Urinary bladder (tissue), 3 donors: ENCODE measurements at regions not wholly inside any gene's neighbourhood (a gene's known extent, or its start where the extent isn't known, plus 50 kb on each side); places are given as distances from the start of the nearest gene placed in this dataset.

Experiments used
- DNase-seq: peaks from one replicate; pipeline ENCODE4 v3.0.0-alpha.2; 2015; ENCODE audit errors: extremely low spot score
- H3K27ac ChIP-seq: one replicate; pipeline ENCODE4 v1.5.1; 2013; ENCODE audit warnings: low read depth, mild to moderate bottlenecking, moderate library complexity
- H3K36me3 ChIP-seq: one replicate; pipeline ENCODE4 v1.6.1; 2013; ENCODE audit warnings: mild to moderate bottlenecking, moderate library complexity; ENCODE audit not compliant: insufficient read depth
- H3K4me1 ChIP-seq: one replicate; pipeline ENCODE4 v1.6.1; 2013; ENCODE audit warnings: mild to moderate bottlenecking, moderate library complexity; ENCODE audit not compliant: insufficient read depth
- H3K4me3 ChIP-seq: one replicate; pipeline ENCODE4 v1.5.1; 2013; ENCODE audit warnings: low read depth, low read length
- WGBS: extraction: QIAGEN DNeasy Blood & Tissue Kit; methylation state at CpG from one replicate; pipeline ENCODE4 v1.1.7; 2013; 5-methylcytosine and 5-hydroxymethylcytosine counted together
- donor health status: healthy with polysubstance abuse.
- donor health status: healthy.

DNA sequence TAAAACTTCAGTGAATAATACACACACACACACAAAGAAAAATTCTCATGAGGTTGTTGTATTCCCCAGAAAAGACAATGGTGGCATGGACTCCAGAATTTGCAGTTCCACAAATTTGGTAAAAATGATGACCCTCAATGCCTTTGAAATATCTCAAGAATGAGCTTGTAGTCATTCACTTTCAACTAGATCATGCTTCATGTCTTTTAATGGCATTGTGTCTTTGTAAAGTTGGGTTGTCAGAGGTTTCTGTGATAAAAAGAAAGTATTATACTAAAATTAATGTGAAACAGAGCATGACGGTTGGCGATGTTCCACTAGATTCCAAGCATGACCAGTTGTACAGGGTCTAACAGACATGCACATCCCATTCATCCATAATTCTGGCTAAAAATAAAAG, 685.0 kb upstream of the FRG1 start:
- Histone ChIP-seq H3K4me1 (no peaks in the 10 kb centered on the region), H3K4me3 (no peak overlapping the region), H3K27ac (no peak overlapping the region), H3K36me3 (no peaks in the 10 kb centered on the region)
- no peak for DNase-seq
- 88% methylated on average over 2 of the region's 2 CpGs for WGBS

DNA sequence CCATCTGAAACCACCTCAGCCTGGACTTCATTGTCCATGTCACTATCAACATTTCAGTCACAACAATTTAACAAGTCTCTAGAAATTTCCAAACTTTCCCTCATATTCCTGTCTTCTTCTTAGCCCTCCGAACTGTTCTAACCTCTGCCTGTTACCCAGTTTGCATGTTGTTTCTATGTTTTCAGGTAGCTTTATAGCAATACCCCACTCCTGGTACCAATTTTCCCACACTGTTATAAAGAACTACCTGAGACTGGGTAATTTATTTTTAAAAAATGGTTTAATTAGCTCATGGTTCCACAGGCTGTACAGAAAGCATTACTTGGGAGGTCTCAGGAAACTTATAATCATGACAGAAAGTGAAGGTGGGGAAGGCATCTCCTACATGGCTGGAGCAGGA, 679.2 kb upstream of the FRG1 start:
- WGBS = 79% methylated on average over 1 of the region's 1 CpG
- Histone ChIP-seq H3K4me1 (no peaks in the 10 kb centered on the region), H3K4me3 (no peak overlapping the region), H3K27ac (no peak overlapping the region), H3K36me3 (no peaks in the 10 kb centered on the region)
- no peak for DNase-seq

- DNase-seq = no peak
- Histone ChIP-seq H3K4me1 (no peaks in the 10 kb centered on the region), H3K4me3 (no peak overlapping the region), H3K27ac (no peak overlapping the region), H3K36me3 (no peaks in the 10 kb centered on the region)
- WGBS = 88% methylated on average over 7 of the region's 7 CpGs
Measured at GRCh38 chr4:189265515-189265914, 675.2 kb upstream of the FRG1 start.

GRCh38 chr4:189267312-189267965, 673.2 kb upstream of the FRG1 start:
- Histone ChIP-seq H3K27ac (no peak overlapping the region), H3K4me3 (no peak overlapping the region), H3K36me3 (no peaks in the 10 kb centered on the region), H3K4me1 (no peaks in the 10 kb centered on the region)
- no peak for DNase-seq
- 84% methylated on average over 3 of the region's 3 CpGs for WGBS

GRCh38 chr4:189278597-189279165, 662.0 kb upstream of the FRG1 start:
- no peaks in the 10 kb centered on the region for H3K4me1 ChIP-seq
- no peaks in the 10 kb centered on the region for H3K36me3 ChIP-seq
- no peak overlapping the region for H3K4me3 ChIP-seq
- DNase-seq = no peak
- 45% methylated on average over 3 of the region's 3 CpGs for WGBS
- H3K27ac ChIP-seq = no peak overlapping the region

- H3K4me1 ChIP-seq = no peaks in the 10 kb centered on the region
- H3K4me3 ChIP-seq = no peak overlapping the region
- DNase-seq = no peak
- WGBS = 64% methylated on average over 11 of the region's 11 CpGs
- no peaks in the 10 kb centered on the region for H3K36me3 ChIP-seq
- no peak overlapping the region for H3K27ac ChIP-seq
Measured at GRCh38 chr4:189279188-189279587, 661.5 kb upstream of the FRG1 start.

DNA sequence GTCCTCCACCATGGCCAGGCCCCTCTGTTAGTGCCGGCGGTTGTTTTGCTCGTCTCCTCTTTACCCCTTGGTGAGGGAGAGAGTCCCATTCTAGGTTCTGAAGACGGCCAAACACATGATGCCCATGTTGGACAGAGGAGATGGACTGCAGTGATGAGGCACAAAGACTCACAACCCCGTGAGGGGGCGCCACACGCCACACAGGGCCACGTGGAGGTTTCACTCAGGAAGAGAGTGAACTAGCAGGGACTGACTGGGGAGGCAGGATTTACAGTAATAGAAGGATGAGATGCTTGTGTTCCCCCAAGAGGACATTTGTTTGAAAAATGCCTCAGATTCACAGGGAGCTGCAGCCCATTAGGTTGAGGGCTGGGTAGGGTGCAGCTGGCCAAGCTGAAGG, 655.3 kb upstream of the FRG1 start:
- Histone ChIP-seq H3K4me3 (no peak overlapping the region), H3K4me1 (no peaks in the 10 kb centered on the region), H3K36me3 (no peaks in the 10 kb centered on the region), H3K27ac (no peak overlapping the region)
- WGBS = 70% methylated on average over 8 of the region's 8 CpGs
- no peak for DNase-seq

DNA sequence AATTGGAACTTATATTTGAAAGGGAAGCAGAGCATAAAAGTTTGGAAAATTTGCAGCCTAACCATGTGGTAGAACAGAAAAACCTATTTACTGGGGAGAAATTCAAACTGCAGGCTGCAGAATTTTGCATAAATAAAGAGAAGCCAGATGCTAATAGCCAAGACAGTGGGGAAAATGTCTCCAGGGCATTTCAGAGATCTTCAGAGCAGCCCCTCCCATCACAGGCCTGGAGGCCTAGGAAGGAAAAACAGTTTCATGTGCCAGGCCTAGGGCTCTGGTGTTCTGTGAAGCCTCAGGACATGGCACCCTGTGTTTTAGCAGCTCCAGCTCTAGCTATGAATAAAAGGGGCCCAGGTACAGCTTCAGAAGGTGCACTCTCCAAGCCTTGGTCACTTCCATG, 648.7 kb upstream of the FRG1 start:
- Histone ChIP-seq H3K36me3 (no peaks in the 10 kb centered on the region), H3K4me3 (no peak overlapping the region), H3K27ac (no peak overlapping the region), H3K4me1 (no peaks in the 10 kb centered on the region)
- no peak for DNase-seq

DNA sequence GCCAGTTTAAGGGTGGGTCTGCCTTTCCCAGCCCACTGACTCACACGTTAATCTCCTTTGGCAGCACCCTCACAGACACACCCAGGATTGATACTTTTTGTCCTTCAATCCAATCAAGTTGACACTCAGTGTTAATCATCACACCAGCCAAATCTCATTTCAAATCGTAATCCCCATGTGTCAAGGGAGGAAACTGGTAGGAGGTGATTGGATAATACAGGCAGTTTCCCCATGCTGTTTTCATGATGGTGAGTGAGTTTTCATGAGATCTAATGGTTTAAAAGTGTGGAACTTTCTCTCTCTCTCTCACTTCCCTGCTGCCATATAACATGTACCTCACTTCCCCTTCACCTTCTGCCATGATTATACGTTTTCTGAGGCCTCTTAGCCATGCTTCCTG, 647.2 kb upstream of the FRG1 start:
- 39% methylated on average over 3 of the region's 3 CpGs for WGBS
- H3K4me1 ChIP-seq = no peaks in the 10 kb centered on the region
- no peak overlapping the region for H3K4me3 ChIP-seq
- no peaks in the 10 kb centered on the region for H3K36me3 ChIP-seq
- DNase-seq = no peak
- H3K27ac ChIP-seq = no peak overlapping the region

DNA sequence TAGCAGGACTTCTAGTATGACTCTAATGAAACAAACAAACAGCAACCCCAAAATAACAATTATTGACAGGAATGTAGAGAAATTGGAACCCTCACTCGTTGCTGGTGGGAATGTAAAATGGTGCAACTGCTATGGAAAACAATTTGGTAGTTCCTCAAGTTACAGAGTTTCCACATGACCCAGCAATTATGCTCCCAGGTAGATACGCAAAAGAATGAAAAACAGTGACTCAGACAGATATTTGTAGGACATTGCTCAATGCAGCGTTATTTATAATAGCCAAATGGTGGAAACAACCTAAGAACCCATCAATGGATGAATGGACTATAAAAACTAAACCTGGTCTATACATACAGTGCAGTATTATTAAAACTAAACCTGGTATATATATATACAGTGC, 646.1 kb upstream of the FRG1 start:
- Histone ChIP-seq H3K4me1 (no peaks in the 10 kb centered on the region), H3K36me3 (no peaks in the 10 kb centered on the region), H3K27ac (no peak overlapping the region), H3K4me3 (no peak overlapping the region)
- no peak for DNase-seq
- WGBS = 79% methylated on average over 3 of the region's 3 CpGs

- no peaks in the 10 kb centered on the region for H3K36me3 ChIP-seq
- H3K27ac ChIP-seq = no peak overlapping the region
- no peak overlapping the region for H3K4me3 ChIP-seq
- no peaks in the 10 kb centered on the region for H3K4me1 ChIP-seq
- no peak for DNase-seq
- 70% methylated on average over 5 of the region's 5 CpGs for WGBS
Measured at GRCh38 chr4:189299706-189300105, 641.0 kb upstream of the FRG1 start.

DNA sequence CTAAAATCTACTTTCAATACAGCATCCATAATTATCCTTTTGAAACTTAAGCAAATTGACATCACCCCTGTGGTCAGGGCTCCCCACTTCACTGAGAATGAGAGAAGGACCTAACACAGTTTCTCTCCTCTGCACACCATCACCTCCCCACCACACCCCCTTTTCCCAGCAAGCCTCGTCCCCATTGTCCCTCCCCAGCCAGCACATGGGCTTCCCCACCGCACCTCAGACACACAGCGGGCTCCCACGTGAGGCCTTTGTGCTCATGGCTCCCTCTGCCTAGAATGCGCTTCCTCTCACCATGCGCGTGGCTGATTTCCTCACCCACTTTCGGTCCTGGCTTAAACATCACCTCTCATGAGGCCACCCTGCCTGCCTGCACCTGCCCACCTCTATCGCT, 639.0 kb upstream of the FRG1 start:
- no peaks in the 10 kb centered on the region for H3K36me3 ChIP-seq
- WGBS = 90% methylated on average over 9 of the region's 9 CpGs
- H3K27ac ChIP-seq = no peak overlapping the region
- no peaks in the 10 kb centered on the region for H3K4me1 ChIP-seq
- no peak for DNase-seq
- no peak overlapping the region for H3K4me3 ChIP-seq

- Histone ChIP-seq H3K27ac (no peak overlapping the region), H3K4me1 (no peaks in the 10 kb centered on the region), H3K4me3 (no peak overlapping the region), H3K36me3 (no peaks in the 10 kb centered on the region)
- 76% methylated on average over 8 of the region's 8 CpGs for WGBS
- no peak for DNase-seq
Measured at GRCh38 chr4:189302719-189303118, 638.0 kb upstream of the FRG1 start.

DNA sequence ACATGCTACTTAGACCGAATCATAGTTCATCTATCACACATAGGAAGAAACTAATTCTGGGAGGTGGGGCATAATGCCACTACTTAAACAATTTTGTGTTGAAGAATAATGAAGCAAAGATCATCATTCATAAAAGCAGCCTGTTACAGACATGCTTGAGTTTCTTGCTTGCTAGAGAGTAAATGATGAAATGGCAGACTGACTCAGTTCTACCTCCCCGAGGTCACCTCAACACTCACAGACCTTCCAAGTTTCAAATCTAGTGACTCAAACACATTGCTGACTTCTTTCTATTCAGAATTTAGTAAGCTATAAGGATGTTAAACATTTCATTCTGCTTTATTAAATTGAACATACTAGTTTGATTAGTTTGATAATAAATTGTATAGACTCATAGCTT, 636.5 kb upstream of the FRG1 start:
- no peaks in the 10 kb centered on the region for H3K36me3 ChIP-seq
- no peak for DNase-seq
- no peaks in the 10 kb centered on the region for H3K4me1 ChIP-seq
- no peak overlapping the region for H3K4me3 ChIP-seq
- no peak overlapping the region for H3K27ac ChIP-seq
- WGBS = 68% methylated on average over 2 of the region's 2 CpGs

- Histone ChIP-seq H3K4me3 (no peak overlapping the region), H3K36me3 (no peaks in the 10 kb centered on the region), H3K4me1 (no peaks in the 10 kb centered on the region), H3K27ac (no peak overlapping the region)
- 9% methylated on average over 2 of the region's 2 CpGs for WGBS
- no peak for DNase-seq
Measured at GRCh38 chr4:189304809-189305208, 635.9 kb upstream of the FRG1 start.
